ENCODE measurements at regions not wholly inside any gene's neighbourhood (a gene's known extent, or its start where the extent isn't known, plus 50 kb on each side); places are given as distances from the start of the nearest gene placed in this dataset.

- TF ChIP-seq ZNF274 (IDR thresholded peaks at IDR 0.05; ENCODE audit: low read depth, low read length) (no peak), YY1 (IDR thresholded peaks at IDR 0.05; ENCODE audit: insufficient read depth, insufficient read length) (no peak), SUZ12 (IDR thresholded peaks at IDR 0.05; ENCODE audit: extremely low read depth, insufficient read depth, insufficient read length) (no peak)
- no peaks in the 10 kb centered on the region for H3K9me3 ChIP-seq (ENCODE audit: insufficient read depth, low read length)
These were observed 1489.6 kb downstream of the REEP3 start for GRCh38 chr10:65010845-65011244.

GRCh38 chr10:65017523-65017922 is 1496.3 kb downstream of the REEP3 start:
- no peaks in the 10 kb centered on the region for H3K36me3 ChIP-seq (ENCODE audit: insufficient read depth, insufficient read length, low read length)
- H3K4me1 ChIP-seq (ENCODE audit: insufficient read depth, insufficient read length), result no peaks in the 10 kb centered on the region
- no peak for DNase-seq (ENCODE audit: low read depth, low spot score)
- H3K27me3 ChIP-seq (ENCODE audit: insufficient read depth, insufficient read length), result no peaks in the 10 kb centered on the region
- no peak overlapping the region for H3K9ac ChIP-seq (ENCODE audit: insufficient read length, low read depth)
- TF ChIP-seq SUZ12 (IDR thresholded peaks at IDR 0.05; ENCODE audit: extremely low read depth, insufficient read depth, insufficient read length), result no peak
- no peak for TF ChIP-seq YY1 (IDR thresholded peaks at IDR 0.05; ENCODE audit: insufficient read depth, insufficient read length)
- no peak for TF ChIP-seq ZNF274 (IDR thresholded peaks at IDR 0.05; ENCODE audit: low read depth, low read length)
- no peaks in the 10 kb centered on the region for H3K9me3 ChIP-seq (ENCODE audit: insufficient read depth, low read length)
- H3K4me3 ChIP-seq (ENCODE audit: insufficient read length, low read depth), result no peak overlapping the region

More at GRCh38 chr10:65010845-65011244, 1489.6 kb downstream of the REEP3 start:
- H3K36me3 ChIP-seq (ENCODE audit: insufficient read depth, insufficient read length, low read length), result no peaks in the 10 kb centered on the region
- no peak overlapping the region for H3K9ac ChIP-seq (ENCODE audit: insufficient read length, low read depth)
- H3K4me3 ChIP-seq (ENCODE audit: insufficient read length, low read depth), result no peak overlapping the region
- DNase-seq (ENCODE audit: low read depth, low spot score), result no peak
- H3K27me3 ChIP-seq (ENCODE audit: insufficient read depth, insufficient read length), result no peaks in the 10 kb centered on the region
- no peaks in the 10 kb centered on the region for H3K4me1 ChIP-seq (ENCODE audit: insufficient read depth, insufficient read length)

- Histone ChIP-seq H3K9ac (ENCODE audit: insufficient read length, low read depth) (no peak overlapping the region), H3K4me1 (ENCODE audit: insufficient read depth, insufficient read length) (no peaks in the 10 kb centered on the region), H3K36me3 (ENCODE audit: insufficient read depth, insufficient read length, low read length) (no peaks in the 10 kb centered on the region), H3K4me3 (ENCODE audit: insufficient read length, low read depth) (no peak overlapping the region), H3K9me3 (ENCODE audit: insufficient read depth, low read length) (no peaks in the 10 kb centered on the region), H3K27me3 (ENCODE audit: insufficient read depth, insufficient read length) (no peaks in the 10 kb centered on the region)
- TF ChIP-seq ZNF274 (IDR thresholded peaks at IDR 0.05; ENCODE audit: low read depth, low read length) (no peak), SUZ12 (IDR thresholded peaks at IDR 0.05; ENCODE audit: extremely low read depth, insufficient read depth, insufficient read length) (no peak), YY1 (IDR thresholded peaks at IDR 0.05; ENCODE audit: insufficient read depth, insufficient read length) (no peak)
- no peak for DNase-seq (ENCODE audit: low read depth, low spot score)
These were observed 1503.7 kb downstream of the REEP3 start for GRCh38 chr10:65024886-65025285.

GRCh38 chr10:65030263-65030662 is 1509.1 kb downstream of the REEP3 start:
- TF ChIP-seq YY1 (IDR thresholded peaks at IDR 0.05; ENCODE audit: insufficient read depth, insufficient read length), result no peak
- TF ChIP-seq SUZ12 (IDR thresholded peaks at IDR 0.05; ENCODE audit: extremely low read depth, insufficient read depth, insufficient read length), result no peak
- no peak for TF ChIP-seq ZNF274 (IDR thresholded peaks at IDR 0.05; ENCODE audit: low read depth, low read length)

GRCh38 chr10:65032867-65033769 is 1511.9 kb downstream of the REEP3 start:
- Histone ChIP-seq H3K4me3 (ENCODE audit: insufficient read length, low read depth) (no peak overlapping the region), H3K4me1 (ENCODE audit: insufficient read depth, insufficient read length) (no peaks in the 10 kb centered on the region), H3K9ac (ENCODE audit: insufficient read length, low read depth) (no peak overlapping the region), H3K9me3 (ENCODE audit: insufficient read depth, low read length) (peaks cover 18% of the 10 kb centered on the region; the same call in 1 of the 2 replicates), H3K36me3 (ENCODE audit: insufficient read depth, insufficient read length, low read length) (no peaks in the 10 kb centered on the region), H3K27me3 (ENCODE audit: insufficient read depth, insufficient read length) (no peaks in the 10 kb centered on the region)
- no peak for DNase-seq (ENCODE audit: low read depth, low spot score)
- no peak for TF ChIP-seq SUZ12 (IDR thresholded peaks at IDR 0.05; ENCODE audit: extremely low read depth, insufficient read depth, insufficient read length)
- TF ChIP-seq YY1 (IDR thresholded peaks at IDR 0.05; ENCODE audit: insufficient read depth, insufficient read length), result no peak
- no peak for TF ChIP-seq ZNF274 (IDR thresholded peaks at IDR 0.05; ENCODE audit: low read depth, low read length)

More at GRCh38 chr10:65030263-65030662, 1509.1 kb downstream of the REEP3 start:
- Histone ChIP-seq H3K9me3 (ENCODE audit: insufficient read depth, low read length) (peaks cover 15% of the 10 kb centered on the region; the same call in 1 of the 2 replicates), H3K36me3 (ENCODE audit: insufficient read depth, insufficient read length, low read length) (no peaks in the 10 kb centered on the region), H3K27me3 (ENCODE audit: insufficient read depth, insufficient read length) (no peaks in the 10 kb centered on the region), H3K4me3 (ENCODE audit: insufficient read length, low read depth) (no peak overlapping the region), H3K4me1 (ENCODE audit: insufficient read depth, insufficient read length) (no peaks in the 10 kb centered on the region), H3K9ac (ENCODE audit: insufficient read length, low read depth) (no peak overlapping the region)
- no peak for DNase-seq (ENCODE audit: low read depth, low spot score)

- Histone ChIP-seq H3K9ac (ENCODE audit: insufficient read length, low read depth) (no peak overlapping the region), H3K9me3 (ENCODE audit: insufficient read depth, low read length) (peaks cover 18% of the 10 kb centered on the region; the same call in 1 of the 2 replicates), H3K4me1 (ENCODE audit: insufficient read depth, insufficient read length) (no peaks in the 10 kb centered on the region), H3K4me3 (ENCODE audit: insufficient read length, low read depth) (no peak overlapping the region), H3K36me3 (ENCODE audit: insufficient read depth, insufficient read length, low read length) (no peaks in the 10 kb centered on the region), H3K27me3 (ENCODE audit: insufficient read depth, insufficient read length) (no peaks in the 10 kb centered on the region)
- TF ChIP-seq SUZ12 (IDR thresholded peaks at IDR 0.05; ENCODE audit: extremely low read depth, insufficient read depth, insufficient read length) (no peak), ZNF274 (IDR thresholded peaks at IDR 0.05; ENCODE audit: low read depth, low read length) (no peak), YY1 (IDR thresholded peaks at IDR 0.05; ENCODE audit: insufficient read depth, insufficient read length) (no peak)
- no peak for DNase-seq (ENCODE audit: low read depth, low spot score)
These were observed 1512.8 kb downstream of the REEP3 start for GRCh38 chr10:65033957-65034356.

- H3K36me3 ChIP-seq (ENCODE audit: insufficient read depth, insufficient read length, low read length), result no peaks in the 10 kb centered on the region
- no peak overlapping the region for H3K9ac ChIP-seq (ENCODE audit: insufficient read length, low read depth)
- H3K4me3 ChIP-seq (ENCODE audit: insufficient read length, low read depth), result no peak overlapping the region
- DNase-seq (ENCODE audit: low read depth, low spot score), result no peak
- TF ChIP-seq YY1 (IDR thresholded peaks at IDR 0.05; ENCODE audit: insufficient read depth, insufficient read length), result no peak
- TF ChIP-seq ZNF274 (IDR thresholded peaks at IDR 0.05; ENCODE audit: low read depth, low read length), result no peak
- no peak for TF ChIP-seq SUZ12 (IDR thresholded peaks at IDR 0.05; ENCODE audit: extremely low read depth, insufficient read depth, insufficient read length)
- H3K9me3 ChIP-seq (ENCODE audit: insufficient read depth, low read length), result no peaks in the 10 kb centered on the region
- H3K4me1 ChIP-seq (ENCODE audit: insufficient read depth, insufficient read length), result no peaks in the 10 kb centered on the region
- H3K27me3 ChIP-seq (ENCODE audit: insufficient read depth, insufficient read length), result no peaks in the 10 kb centered on the region
These were observed 1519.6 kb downstream of the REEP3 start for GRCh38 chr10:65040796-65041195.

Data from NT2/D1 (cell line).